ENCODE measurements at regions not wholly inside any gene's neighbourhood (a gene's known extent, or its start where the extent isn't known, plus 50 kb on each side); places are given as distances from the start of the nearest gene placed in this dataset.
A peak's percentile ranks its signal among the peaks of the same experiment; 100 is the strongest.
"Not testable (repeated sequence)": the region's sequence is repeated elsewhere in the genome, so short reads cannot be mapped to it uniquely, and the experiment has no call there.

DNA sequence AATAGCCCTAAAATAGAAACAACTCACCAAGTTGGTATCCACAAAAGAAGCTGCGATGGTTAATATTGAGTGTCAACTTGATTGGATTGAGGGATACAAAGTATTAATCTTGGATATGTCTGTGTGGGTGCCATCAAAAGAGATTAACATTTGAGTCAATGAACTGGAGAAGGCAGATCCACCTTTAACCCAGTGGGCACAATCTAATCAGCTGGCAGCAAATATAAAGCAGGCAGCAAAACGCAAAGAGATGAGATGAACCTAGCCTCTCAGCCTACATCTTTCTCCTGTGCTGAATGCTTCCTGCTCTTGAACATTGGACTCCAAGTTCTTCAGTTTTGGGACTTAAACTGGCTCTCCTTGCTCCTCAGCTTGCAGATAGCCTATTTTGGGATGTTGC is 277.6 kb upstream of the RAI14 start:
- not testable (repeated sequence) for DNase-seq (ENCODE audit: low read depth, low spot score); H3K4me1 Mint-ChIP-seq; H3K4me3 Mint-ChIP-seq; H3K9me3 Mint-ChIP-seq; H3K27ac Mint-ChIP-seq (ENCODE audit: unreplicated experiment); H3K27me3 Mint-ChIP-seq (ENCODE audit: low read depth); H3K36me3 Mint-ChIP-seq (ENCODE audit: low read depth)

DNA sequence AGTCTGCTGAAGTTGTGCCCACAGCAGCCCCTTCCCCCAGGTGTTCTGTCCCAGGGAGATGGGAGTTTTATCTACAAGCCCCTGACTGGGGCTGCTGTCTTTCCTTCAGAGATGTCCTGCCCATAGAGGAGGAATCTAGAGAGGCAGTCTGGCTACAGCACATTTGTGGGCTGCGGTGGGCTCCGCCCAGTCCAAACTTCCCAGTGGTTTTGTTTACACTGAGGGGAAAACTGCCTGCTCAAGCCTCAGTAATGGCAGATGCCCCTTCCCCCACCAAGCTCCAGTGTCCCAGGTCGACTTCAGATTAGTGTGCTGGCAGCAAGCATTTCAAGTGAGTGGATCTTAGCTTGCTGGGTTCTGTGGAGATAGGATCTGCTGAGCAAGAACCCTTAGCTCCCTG is 267.4 kb upstream of the RAI14 start:
- not testable (repeated sequence) for H3K27me3 Mint-ChIP-seq (ENCODE audit: low read depth); H3K36me3 Mint-ChIP-seq (ENCODE audit: low read depth); H3K27ac Mint-ChIP-seq (ENCODE audit: unreplicated experiment); H3K4me3 Mint-ChIP-seq; H3K4me1 Mint-ChIP-seq; DNase-seq (ENCODE audit: low read depth, low spot score); H3K9me3 Mint-ChIP-seq

DNA sequence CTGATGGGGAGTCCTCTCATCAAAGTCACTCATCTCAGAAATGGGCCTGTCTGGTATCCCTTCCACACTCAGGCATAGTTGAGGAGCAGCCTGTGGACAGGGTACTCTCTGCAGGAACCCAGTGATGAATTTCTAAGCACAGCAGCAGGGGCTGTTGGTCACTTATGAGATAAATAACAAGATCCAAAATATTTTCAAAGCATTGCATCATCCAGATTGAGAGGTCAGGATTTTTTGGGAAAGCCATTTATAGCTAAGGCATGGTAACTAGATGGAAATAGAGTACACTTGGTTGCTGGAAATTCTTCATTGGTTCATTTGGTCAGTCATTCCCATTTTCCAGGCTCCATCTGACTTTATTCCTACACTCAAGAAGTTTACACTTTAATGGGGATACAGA is 246.8 kb upstream of the RAI14 start:
- no peak for DNase-seq (ENCODE audit: low read depth, low spot score)
- Mint-ChIP-seq H3K4me1 (peaks cover 19% of the 10 kb centered on the region), H3K4me3 (no peak overlapping the region), H3K9me3 (no peaks in the 10 kb centered on the region), H3K36me3 (ENCODE audit: low read depth) (no peaks in the 10 kb centered on the region), H3K27me3 (ENCODE audit: low read depth) (peaks cover 3% of the 10 kb centered on the region), H3K27ac (ENCODE audit: unreplicated experiment) (peak overlapping the region; percentile 71)
- TF ChIP-seq CTCF (conservative IDR thresholded peaks at IDR 0.05) = no peak

GRCh38 chr5:34410411-34411139 is 245.6 kb upstream of the RAI14 start:
- DNase-seq (ENCODE audit: low read depth, low spot score) = no peak
- Mint-ChIP-seq H3K4me1 (peaks cover 21% of the 10 kb centered on the region), H3K27me3 (ENCODE audit: low read depth) (peaks cover 3% of the 10 kb centered on the region), H3K9me3 (no peaks in the 10 kb centered on the region), H3K36me3 (ENCODE audit: low read depth) (no peaks in the 10 kb centered on the region), H3K27ac (ENCODE audit: unreplicated experiment) (no peak overlapping the region), H3K4me3 (no peak overlapping the region)
- no peak for TF ChIP-seq CTCF (conservative IDR thresholded peaks at IDR 0.05)

- Mint-ChIP-seq H3K4me3 (no peak overlapping the region), H3K27ac (ENCODE audit: unreplicated experiment) (no peak overlapping the region), H3K27me3 (ENCODE audit: low read depth) (peaks cover 3% of the 10 kb centered on the region), H3K36me3 (ENCODE audit: low read depth) (no peaks in the 10 kb centered on the region), H3K4me1 (peaks cover 27% of the 10 kb centered on the region), H3K9me3 (no peaks in the 10 kb centered on the region)
- no peak for DNase-seq (ENCODE audit: low read depth, low spot score)
- no peak for TF ChIP-seq CTCF (conservative IDR thresholded peaks at IDR 0.05)
Measured at GRCh38 chr5:34411470-34412346, 244.4 kb upstream of the RAI14 start.

DNA sequence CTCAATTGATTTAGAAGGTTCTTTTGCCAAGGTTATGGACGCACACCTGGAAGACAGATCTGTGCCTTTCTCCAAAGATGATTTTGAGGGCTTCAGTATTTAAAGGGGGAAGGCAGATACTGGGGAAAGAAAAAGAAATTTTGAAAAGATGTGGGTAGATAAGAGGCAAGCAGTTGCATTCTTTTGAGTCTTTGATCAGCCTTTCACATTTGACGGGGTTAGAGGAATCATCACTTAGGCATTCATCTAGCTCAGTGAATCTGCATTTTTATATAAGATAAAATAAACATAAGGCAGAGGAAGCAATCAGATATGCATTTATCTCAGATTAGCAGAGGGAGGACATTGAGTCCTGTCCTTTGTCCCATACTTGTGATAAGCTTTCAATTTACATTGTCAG is 243.4 kb upstream of the RAI14 start:
- H3K27me3 Mint-ChIP-seq (ENCODE audit: low read depth) = peaks cover 3% of the 10 kb centered on the region
- no peak overlapping the region for H3K27ac Mint-ChIP-seq (ENCODE audit: unreplicated experiment)
- H3K9me3 Mint-ChIP-seq = no peaks in the 10 kb centered on the region
- no peaks in the 10 kb centered on the region for H3K36me3 Mint-ChIP-seq (ENCODE audit: low read depth)
- H3K4me3 Mint-ChIP-seq = no peak overlapping the region
- peaks cover 27% of the 10 kb centered on the region for H3K4me1 Mint-ChIP-seq
- no peak for DNase-seq (ENCODE audit: low read depth, low spot score)
- TF ChIP-seq CTCF (conservative IDR thresholded peaks at IDR 0.05) = no peak

Measured in neural crest cell (in vitro differentiated cells).